H1 (cell line): ENCODE measurements at regions not wholly inside any gene's neighbourhood (a gene's known extent, or its start where the extent isn't known, plus 50 kb on each side); places are given as distances from the start of the nearest gene placed in this dataset.

Experiments used
- CHD2 ChIP-seq: IDR thresholded peaks from 2 replicates; pipeline ENCODE4 v1.6.1; 2012; ENCODE audit warnings: low read length, improper control_type of control experiment
- RAD21 ChIP-seq, 2 experiments: IDR thresholded peaks in 1 of 2; conservative IDR thresholded peaks in 1 of 2; 2 replicates each; pipeline ENCODE4 v1.6.1; 2011; ENCODE audit warnings: low read depth in 2 of 2, low read length in 2 of 2, improper control_type of control experiment in 1 of 2, inconsistent platforms in 1 of 2, mild to moderate bottlenecking in 1 of 2, moderate library complexity in 1 of 2
- TF ChIP-seq, protein P1 (sequence below): fragments of 300-600 bp; sonication (generic); IDR thresholded peaks from 2 replicates; pipeline ENCODE4 v1.7.1; 2012; ENCODE audit warnings: low read length, moderate library complexity, mild to moderate bottlenecking, inconsistent platforms; ENCODE audit not compliant: insufficient replicate concordance

DNA sequence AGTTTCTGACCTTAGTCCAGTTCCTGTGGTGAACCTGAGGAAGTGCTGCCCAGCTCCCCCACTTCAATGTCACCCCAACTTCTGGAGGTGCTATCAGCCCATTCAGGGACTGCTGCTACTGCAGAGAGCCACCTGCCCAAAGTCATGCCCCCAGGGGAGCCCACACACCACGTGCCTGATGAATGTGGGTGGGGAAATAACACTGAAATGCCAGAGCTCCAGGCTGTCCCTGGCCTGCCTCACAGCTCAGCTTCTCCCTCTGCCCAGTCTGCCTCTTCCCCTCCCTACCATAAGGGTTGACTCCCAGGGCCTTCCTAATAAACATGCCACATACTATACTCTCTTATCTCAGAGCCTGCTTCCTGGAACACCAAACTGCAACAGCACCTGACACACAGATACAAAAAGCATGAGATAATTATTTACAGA is 276.4 kb upstream of the MOCS1 start (continued):
- TF ChIP-seq, protein P1, sequence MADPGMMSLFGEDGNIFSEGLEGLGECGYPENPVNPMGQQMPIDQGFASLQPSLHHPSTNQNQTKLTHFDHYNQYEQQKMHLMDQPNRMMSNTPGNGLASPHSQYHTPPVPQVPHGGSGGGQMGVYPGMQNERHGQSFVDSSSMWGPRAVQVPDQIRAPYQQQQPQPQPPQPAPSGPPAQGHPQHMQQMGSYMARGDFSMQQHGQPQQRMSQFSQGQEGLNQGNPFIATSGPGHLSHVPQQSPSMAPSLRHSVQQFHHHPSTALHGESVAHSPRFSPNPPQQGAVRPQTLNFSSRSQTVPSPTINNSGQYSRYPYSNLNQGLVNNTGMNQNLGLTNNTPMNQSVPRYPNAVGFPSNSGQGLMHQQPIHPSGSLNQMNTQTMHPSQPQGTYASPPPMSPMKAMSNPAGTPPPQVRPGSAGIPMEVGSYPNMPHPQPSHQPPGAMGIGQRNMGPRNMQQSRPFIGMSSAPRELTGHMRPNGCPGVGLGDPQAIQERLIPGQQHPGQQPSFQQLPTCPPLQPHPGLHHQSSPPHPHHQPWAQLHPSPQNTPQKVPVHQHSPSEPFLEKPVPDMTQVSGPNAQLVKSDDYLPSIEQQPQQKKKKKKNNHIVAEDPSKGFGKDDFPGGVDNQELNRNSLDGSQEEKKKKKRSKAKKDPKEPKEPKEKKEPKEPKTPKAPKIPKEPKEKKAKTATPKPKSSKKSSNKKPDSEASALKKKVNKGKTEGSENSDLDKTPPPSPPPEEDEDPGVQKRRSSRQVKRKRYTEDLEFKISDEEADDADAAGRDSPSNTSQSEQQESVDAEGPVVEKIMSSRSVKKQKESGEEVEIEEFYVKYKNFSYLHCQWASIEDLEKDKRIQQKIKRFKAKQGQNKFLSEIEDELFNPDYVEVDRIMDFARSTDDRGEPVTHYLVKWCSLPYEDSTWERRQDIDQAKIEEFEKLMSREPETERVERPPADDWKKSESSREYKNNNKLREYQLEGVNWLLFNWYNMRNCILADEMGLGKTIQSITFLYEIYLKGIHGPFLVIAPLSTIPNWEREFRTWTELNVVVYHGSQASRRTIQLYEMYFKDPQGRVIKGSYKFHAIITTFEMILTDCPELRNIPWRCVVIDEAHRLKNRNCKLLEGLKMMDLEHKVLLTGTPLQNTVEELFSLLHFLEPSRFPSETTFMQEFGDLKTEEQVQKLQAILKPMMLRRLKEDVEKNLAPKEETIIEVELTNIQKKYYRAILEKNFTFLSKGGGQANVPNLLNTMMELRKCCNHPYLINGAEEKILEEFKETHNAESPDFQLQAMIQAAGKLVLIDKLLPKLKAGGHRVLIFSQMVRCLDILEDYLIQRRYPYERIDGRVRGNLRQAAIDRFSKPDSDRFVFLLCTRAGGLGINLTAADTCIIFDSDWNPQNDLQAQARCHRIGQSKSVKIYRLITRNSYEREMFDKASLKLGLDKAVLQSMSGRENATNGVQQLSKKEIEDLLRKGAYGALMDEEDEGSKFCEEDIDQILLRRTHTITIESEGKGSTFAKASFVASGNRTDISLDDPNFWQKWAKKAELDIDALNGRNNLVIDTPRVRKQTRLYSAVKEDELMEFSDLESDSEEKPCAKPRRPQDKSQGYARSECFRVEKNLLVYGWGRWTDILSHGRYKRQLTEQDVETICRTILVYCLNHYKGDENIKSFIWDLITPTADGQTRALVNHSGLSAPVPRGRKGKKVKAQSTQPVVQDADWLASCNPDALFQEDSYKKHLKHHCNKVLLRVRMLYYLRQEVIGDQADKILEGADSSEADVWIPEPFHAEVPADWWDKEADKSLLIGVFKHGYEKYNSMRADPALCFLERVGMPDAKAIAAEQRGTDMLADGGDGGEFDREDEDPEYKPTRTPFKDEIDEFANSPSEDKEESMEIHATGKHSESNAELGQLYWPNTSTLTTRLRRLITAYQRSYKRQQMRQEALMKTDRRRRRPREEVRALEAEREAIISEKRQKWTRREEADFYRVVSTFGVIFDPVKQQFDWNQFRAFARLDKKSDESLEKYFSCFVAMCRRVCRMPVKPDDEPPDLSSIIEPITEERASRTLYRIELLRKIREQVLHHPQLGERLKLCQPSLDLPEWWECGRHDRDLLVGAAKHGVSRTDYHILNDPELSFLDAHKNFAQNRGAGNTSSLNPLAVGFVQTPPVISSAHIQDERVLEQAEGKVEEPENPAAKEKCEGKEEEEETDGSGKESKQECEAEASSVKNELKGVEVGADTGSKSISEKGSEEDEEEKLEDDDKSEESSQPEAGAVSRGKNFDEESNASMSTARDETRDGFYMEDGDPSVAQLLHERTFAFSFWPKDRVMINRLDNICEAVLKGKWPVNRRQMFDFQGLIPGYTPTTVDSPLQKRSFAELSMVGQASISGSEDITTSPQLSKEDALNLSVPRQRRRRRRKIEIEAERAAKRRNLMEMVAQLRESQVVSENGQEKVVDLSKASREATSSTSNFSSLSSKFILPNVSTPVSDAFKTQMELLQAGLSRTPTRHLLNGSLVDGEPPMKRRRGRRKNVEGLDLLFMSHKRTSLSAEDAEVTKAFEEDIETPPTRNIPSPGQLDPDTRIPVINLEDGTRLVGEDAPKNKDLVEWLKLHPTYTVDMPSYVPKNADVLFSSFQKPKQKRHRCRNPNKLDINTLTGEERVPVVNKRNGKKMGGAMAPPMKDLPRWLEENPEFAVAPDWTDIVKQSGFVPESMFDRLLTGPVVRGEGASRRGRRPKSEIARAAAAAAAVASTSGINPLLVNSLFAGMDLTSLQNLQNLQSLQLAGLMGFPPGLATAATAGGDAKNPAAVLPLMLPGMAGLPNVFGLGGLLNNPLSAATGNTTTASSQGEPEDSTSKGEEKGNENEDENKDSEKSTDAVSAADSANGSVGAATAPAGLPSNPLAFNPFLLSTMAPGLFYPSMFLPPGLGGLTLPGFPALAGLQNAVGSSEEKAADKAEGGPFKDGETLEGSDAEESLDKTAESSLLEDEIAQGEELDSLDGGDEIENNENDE = no peak
- no peak for TF ChIP-seq RAD21 (IDR thresholded peaks at IDR 0.05 in 1 of 2, conservative IDR thresholded peaks at IDR 0.05 in 1 of 2; ENCODE audit: low read depth in 2 of 2, low read length in 2 of 2)
- no peak for TF ChIP-seq CHD2
